PFSK-1 (cell line): ENCODE measurements at regions not wholly inside any gene's neighbourhood (a gene's known extent, or its start where the extent isn't known, plus 50 kb on each side); places are given as distances from the start of the nearest gene placed in this dataset.

ENCODE experiments used
- FOXP2 ChIP-seq: optimal IDR thresholded peaks from 2 replicates; pipeline ENCODE3; 2011; ENCODE audit warnings: borderline replicate concordance, control low read depth, inconsistent platforms; ENCODE audit not compliant: insufficient read depth; ENCODE audit errors: extremely low read length, extremely low read depth
- POLR2AphosphoS5 ChIP-seq: IDR thresholded peaks from 2 replicates; pipeline ENCODE4 v1.6.1; 2012; ENCODE audit warnings: low read depth, mild to moderate bottlenecking, control low read depth, low read length, moderate library complexity
- REST ChIP-seq, 2 experiments: IDR thresholded peaks; 2 replicates each; pipeline versions ENCODE4 v1.6.1 to v1.8.0; 2011 to 2012; ENCODE audit warnings: low read depth in 2 of 2, low read length in 2 of 2, control low read depth in 1 of 2, inconsistent platforms in 1 of 2, mild to moderate bottlenecking in 1 of 2, moderate library complexity in 1 of 2; ENCODE audit not compliant: insufficient read depth in 1 of 2
- SIN3A ChIP-seq: IDR thresholded peaks from 2 replicates; pipeline ENCODE4 v1.6.1; 2012; ENCODE audit warnings: mild to moderate bottlenecking, low read length, moderate library complexity, borderline replicate concordance; ENCODE audit not compliant: insufficient read depth
- TAF1 ChIP-seq: IDR thresholded peaks from 2 replicates; pipeline ENCODE4 v1.6.1; 2012; ENCODE audit warnings: low read length, control low read depth, borderline replicate concordance; ENCODE audit not compliant: insufficient read depth

GRCh38 chr3:24589513-24589851, 94.8 kb upstream of the THRB start:
- TF ChIP-seq REST (IDR thresholded peaks at IDR 0.05; ENCODE audit: insufficient read depth in 1 of 2, low read depth in 2 of 2, low read length in 2 of 2) (no peak), SIN3A (no peak), POLR2AphosphoS5 (no peak)

- TF ChIP-seq SIN3A: no peak
Measured at GRCh38 chr3:24589931-24590880, 95.6 kb upstream of the THRB start.

- no peak for TF ChIP-seq SIN3A
- TF ChIP-seq POLR2AphosphoS5: no peak
- no peak for TF ChIP-seq REST (IDR thresholded peaks at IDR 0.05; ENCODE audit: insufficient read depth in 1 of 2, low read depth in 2 of 2, low read length in 2 of 2)
- no peak for TF ChIP-seq FOXP2
- TF ChIP-seq TAF1: no peak
Measured at GRCh38 chr3:24591191-24591590, 96.5 kb upstream of the THRB start.

GRCh38 chr3:24591661-24592555, 97.3 kb upstream of the THRB start:
- TF ChIP-seq POLR2AphosphoS5 (no peak), REST (IDR thresholded peaks at IDR 0.05; ENCODE audit: insufficient read depth in 1 of 2, low read depth in 2 of 2, low read length in 2 of 2) (no peak), TAF1 (no peak), FOXP2 (no peak), SIN3A (no peak)

- no peak for TF ChIP-seq TAF1
Measured at GRCh38 chr3:24594161-24594560, 99.5 kb upstream of the THRB start.

- TF ChIP-seq POLR2AphosphoS5: no peak
- TF ChIP-seq FOXP2: no peak
- TF ChIP-seq SIN3A: no peak
- TF ChIP-seq TAF1: no peak
- TF ChIP-seq REST (IDR thresholded peaks at IDR 0.05; ENCODE audit: insufficient read depth in 1 of 2, low read depth in 2 of 2, low read length in 2 of 2): no peak
Measured at GRCh38 chr3:24595796-24596195, 101.1 kb upstream of the THRB start.
